Bronchial epithelial cell (primary cell): ENCODE measurements at regions not wholly inside any gene's neighbourhood (a gene's known extent, or its start where the extent isn't known, plus 50 kb on each side); places are given as distances from the start of the nearest gene placed in this dataset.
A peak's percentile ranks its signal among the peaks of the same experiment; 100 is the strongest.

Source experiments
- DNase-seq: peaks from one replicate; pipeline ENCODE4 v3.0.0-alpha.2; 2010; ENCODE audit warnings: low read depth
- FAIRE-seq: peaks from 2 replicates; lab custom pipeline; 2011; peaks lifted over from hg19 to GRCh38; lab: Jason Lieb, UNC
- H3K27me3 ChIP-seq: 2 replicates; pipeline ENCODE4 v1.5.1; 2011; ENCODE audit warnings: low read length; ENCODE audit not compliant: control insufficient read depth, insufficient read depth
- H3K36me3 ChIP-seq: 2 replicates; pipeline ENCODE4 v1.5.1; 2011; ENCODE audit warnings: low read length; ENCODE audit not compliant: control insufficient read depth, insufficient read depth
- H3K4me3 ChIP-seq: 2 replicates; pipeline ENCODE4 v1.5.1; 2011; ENCODE audit warnings: mild to moderate bottlenecking, low read depth, low read length, control low read depth
- CTCF ChIP-seq: IDR thresholded peaks from 2 replicates; pipeline ENCODE4 v1.5.1; 2011; ENCODE audit warnings: mild to moderate bottlenecking, moderate library complexity, low read length, control low read depth, inconsistent platforms; ENCODE audit not compliant: insufficient read depth, severe bottlenecking

- Histone ChIP-seq H3K4me3 (no peak overlapping the region), H3K36me3 (no peaks in the 10 kb centered on the region), H3K27me3 (no peaks in the 10 kb centered on the region)
- no peak for TF ChIP-seq CTCF
- DNase-seq = no peak
- FAIRE-seq = no peak
Observed at GRCh38 chr9:74120470-74120869, 376.7 kb upstream of the RORB start.

- Histone ChIP-seq H3K4me3 (no peak overlapping the region), H3K27me3 (no peaks in the 10 kb centered on the region), H3K36me3 (no peaks in the 10 kb centered on the region)
- DNase-seq (no peak), FAIRE-seq (no peak)
- no peak for TF ChIP-seq CTCF
Observed at GRCh38 chr9:74122216-74122615, 374.9 kb upstream of the RORB start.

GRCh38 chr9:74122661-74123060 is 374.5 kb upstream of the RORB start:
- no peaks in the 10 kb centered on the region for H3K27me3 ChIP-seq
- TF ChIP-seq CTCF = no peak
- DNase-seq (no peak), FAIRE-seq (no peak)
- no peak overlapping the region for H3K4me3 ChIP-seq
- no peaks in the 10 kb centered on the region for H3K36me3 ChIP-seq

DNA sequence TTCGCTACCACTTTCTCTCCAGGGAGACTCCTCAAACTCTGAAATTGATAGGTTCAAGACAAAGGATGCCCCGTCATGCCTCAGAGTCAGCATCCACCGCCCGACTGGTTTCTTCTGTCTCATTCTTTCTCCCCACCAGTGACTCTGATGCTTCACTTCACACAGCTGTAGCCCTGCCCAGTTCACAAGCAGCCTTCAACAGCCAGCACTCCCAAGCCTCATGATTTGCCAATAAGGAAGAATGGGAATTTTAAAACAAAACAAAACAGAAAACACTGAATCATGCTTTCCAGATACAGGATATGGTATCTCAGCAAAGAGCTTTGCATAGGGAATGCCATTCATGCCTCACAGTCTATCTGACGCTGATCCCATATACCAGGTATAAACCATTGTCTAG is 371.2 kb upstream of the RORB start:
- FAIRE-seq (no peak), DNase-seq (peak; percentile 1)
- Histone ChIP-seq H3K36me3 (no peaks in the 10 kb centered on the region), H3K4me3 (no peak overlapping the region), H3K27me3 (no peaks in the 10 kb centered on the region)
- no peak for TF ChIP-seq CTCF

GRCh38 chr9:74132986-74133385 is 364.1 kb upstream of the RORB start:
- FAIRE-seq (no peak), DNase-seq (no peak)
- H3K36me3 ChIP-seq = no peaks in the 10 kb centered on the region
- no peak for TF ChIP-seq CTCF
- no peak overlapping the region for H3K4me3 ChIP-seq
- no peaks in the 10 kb centered on the region for H3K27me3 ChIP-seq

DNA sequence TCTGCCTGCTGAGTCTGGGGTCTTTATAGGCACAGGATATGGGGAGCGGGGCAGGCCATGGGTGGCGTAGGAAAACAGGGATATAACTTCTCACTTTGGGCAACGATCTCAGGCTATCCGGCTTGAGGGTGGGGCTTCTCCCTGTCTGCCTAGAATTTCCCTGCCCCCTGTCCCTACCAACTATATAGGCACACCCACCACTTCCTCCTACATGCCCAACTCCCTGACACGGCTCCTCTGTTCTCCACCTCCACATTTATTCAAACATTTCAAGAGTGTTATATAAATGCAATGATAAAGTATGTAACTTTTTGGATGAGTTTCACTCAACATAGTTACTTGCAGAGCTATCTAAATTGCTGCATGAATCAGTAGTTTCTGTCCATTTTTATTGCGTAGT is 363.2 kb upstream of the RORB start:
- Histone ChIP-seq H3K36me3 (no peaks in the 10 kb centered on the region), H3K4me3 (no peak overlapping the region), H3K27me3 (no peaks in the 10 kb centered on the region)
- no peak for FAIRE-seq
- DNase-seq = no peak
- TF ChIP-seq CTCF = no peak
